ENCODE measurements at regions not wholly inside any gene's neighbourhood (a gene's known extent, or its start where the extent isn't known, plus 50 kb on each side); places are given as distances from the start of the nearest gene placed in this dataset.

DNA sequence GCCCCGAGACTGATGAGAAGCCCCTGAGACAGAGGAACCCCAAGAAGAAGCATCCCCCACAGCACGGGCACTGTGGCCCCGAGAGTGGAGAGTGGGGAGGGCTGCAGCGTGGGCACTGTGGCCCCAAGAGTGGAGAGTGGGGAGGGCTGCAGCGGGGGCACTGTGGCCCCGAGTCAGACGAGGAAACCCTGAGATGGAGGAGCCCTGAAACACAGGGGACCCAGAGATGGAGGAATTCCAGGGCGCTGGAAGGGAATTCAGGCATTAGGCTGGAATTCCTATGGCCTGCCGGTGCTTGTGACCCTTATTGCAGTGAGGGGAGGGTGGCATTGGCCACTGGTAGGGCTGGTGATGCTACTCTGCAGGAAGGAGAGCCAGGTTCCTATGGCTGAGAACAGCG, 168.6 kb upstream of the SHH start:
- DNase-seq: no peak

DNA sequence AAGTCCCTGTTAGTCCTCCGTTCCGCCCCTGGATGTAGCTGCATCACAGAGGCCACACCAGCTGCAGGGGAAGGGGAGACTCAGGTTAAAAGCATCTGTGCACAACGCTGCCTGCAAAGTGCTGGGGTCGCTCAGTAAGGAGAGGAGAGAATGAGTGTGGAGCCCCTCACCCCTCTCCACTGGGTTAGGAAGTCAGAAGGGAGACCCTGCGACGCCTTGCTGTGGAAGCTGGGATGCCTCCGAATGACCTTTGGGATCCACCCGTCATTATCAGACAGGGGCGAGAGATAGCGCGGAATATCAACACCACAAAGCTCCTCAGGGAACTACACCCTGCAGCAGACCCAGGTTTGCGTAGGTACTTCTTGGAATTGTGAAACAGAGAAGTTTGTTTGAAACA, 167.7 kb upstream of the SHH start:
- DNase-seq: no peak

GRCh38 chr7:155979566-155979965, 167.3 kb upstream of the SHH start:
- DNase-seq: no peak

GRCh38 chr7:155975490-155975889, 163.2 kb upstream of the SHH start:
- DNase-seq: no peak

DNA sequence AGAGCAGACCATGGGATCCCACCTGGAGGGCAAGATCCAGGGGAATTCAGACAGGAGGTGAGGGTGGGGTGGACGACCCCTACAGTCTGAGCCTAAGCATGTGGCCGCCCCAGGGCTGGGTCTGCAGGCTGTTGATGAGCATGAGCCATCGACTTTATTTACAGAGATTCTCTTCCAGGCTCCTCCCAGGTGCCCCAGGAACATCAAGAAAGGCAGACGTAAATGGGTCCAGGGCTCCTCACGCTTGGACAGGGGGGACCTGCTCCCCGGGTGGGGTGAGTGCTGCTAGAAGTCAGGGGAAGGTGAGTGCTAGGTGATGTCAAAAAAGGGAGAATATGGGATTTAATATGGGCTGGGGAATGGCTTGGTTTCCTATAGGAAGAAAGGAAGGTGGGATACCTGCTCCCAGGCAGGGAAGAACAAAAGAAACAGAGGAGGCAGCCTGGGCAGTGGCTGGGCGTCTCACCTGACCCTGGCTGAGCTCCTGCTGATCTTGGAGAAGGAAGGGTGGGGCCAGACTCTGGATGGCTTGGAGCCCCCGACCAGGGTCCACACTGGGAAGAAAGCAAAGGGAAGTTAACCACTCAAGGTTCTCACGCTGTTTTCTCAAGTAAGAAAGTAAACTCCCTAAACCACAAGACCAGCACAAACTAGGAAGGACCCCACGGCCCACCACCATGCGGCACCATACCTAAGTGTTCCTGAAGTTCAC, 162.1 kb upstream of the SHH start:
- DNase-seq: no peak

DNA sequence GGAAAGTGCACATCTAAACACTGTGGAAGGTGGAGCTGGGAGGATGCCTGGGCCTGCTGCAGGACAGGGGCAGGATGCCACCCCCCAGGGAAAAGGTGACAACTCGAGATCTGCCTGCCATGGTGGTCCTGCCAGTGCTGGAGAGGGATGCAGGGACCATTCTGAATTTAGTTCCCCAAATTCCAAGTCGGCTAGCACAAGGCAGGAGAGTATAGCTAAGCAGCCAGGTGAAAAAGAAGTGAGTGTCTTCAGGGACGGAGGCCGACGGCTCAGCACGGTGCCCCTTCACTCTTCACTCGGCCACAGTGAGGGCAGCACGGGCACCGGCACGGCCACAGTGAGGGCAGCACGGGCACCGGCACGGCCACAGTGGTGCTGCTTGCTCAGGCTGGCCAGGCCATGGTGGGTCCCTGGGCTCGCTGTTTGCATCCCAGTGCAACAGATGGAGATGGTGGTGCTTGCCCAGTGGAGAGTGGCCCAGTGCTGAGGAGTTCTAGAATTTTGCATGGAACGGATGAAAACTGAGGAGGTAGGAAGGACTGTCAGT, 161.3 kb upstream of the SHH start:
- no peak for DNase-seq

DNA sequence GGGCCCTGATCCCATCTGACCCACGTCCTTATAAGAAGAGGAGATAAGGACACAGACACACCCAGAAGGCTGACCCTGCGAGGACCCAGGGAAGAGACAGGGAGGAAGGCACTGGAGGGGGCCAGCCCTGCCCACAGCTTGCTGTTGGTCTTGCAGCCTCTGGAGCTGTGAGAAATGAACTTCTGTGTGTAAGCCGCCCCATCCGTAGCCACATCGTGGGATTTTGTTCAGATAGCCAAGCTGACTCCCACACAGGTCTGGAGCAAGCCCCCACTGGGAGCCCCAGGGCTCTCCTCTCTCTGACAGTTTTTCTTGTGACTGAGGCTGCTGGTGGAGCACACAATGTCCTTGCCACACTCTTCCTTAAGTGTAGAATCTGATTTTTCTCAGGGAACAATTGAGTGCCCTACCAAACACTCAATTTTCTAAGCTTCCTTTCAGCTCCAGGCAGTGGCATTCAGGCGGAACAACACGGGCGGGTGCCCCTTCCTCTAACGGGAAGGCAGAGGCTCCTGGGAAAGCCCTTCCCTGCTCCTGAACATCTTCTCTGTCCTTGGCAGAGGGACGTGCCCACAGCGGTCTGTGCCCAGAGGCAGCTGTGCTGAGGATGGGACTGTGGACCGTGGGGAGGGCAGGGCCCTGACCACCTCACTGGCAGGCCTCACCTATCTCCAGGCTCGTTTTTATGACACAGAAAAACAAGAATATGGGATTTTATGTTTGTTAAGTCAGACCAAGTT, 160.6 kb upstream of the SHH start:
- no peak for DNase-seq

- DNase-seq: no peak
Observed at GRCh38 chr7:155972247-155972646, 160.0 kb upstream of the SHH start.

- DNase-seq: no peak
Observed at GRCh38 chr7:155971180-155971770, 159.0 kb upstream of the SHH start.

GRCh38 chr7:155969192-155969929, 157.1 kb upstream of the SHH start:
- no peak for DNase-seq

- peak; percentile 71 for DNase-seq
Observed at GRCh38 chr7:155965010-155965409, 152.7 kb upstream of the SHH start.

- DNase-seq: no peak
Observed at GRCh38 chr7:155964543-155964942, 152.3 kb upstream of the SHH start.

DNA sequence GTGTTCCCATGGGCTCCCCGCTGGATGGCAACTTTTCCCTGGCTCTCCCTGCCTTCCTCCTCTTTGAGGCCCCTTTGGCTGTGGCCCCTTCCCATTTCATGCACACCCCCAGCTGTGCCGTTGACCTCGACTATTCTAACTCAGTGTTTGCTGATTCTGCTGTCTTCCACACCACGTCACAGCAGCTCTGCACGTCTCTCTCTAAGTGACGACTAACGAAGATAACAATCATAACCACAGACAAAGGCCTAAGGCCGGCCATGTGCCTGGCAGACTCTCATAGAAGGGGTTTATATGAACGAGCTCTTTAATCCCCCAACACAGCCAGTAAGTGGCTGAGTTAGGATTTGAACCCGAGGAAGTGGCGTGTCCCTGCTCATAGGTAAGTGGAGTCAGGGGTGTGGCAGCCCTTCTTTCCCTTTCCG, 151.5 kb upstream of the SHH start:
- no peak for DNase-seq

GRCh38 chr7:155963356-155963755, 151.1 kb upstream of the SHH start:
- no peak for DNase-seq

DNA sequence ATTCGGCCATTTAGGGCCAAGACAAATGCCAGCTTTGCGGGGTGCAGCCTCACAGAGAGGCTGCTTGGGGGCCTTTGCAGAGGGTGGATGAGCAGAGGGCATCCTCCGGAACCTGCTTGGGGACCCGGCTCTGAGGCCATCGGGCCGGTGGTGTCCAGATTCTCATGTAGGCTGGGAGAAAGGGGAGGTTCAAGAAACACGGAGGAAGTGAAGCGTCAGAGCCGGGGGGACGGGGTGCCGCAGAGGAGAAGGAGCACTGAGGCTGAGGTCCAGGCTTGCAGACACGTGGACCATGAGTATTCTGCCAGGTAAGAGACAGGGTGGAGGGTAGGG, 150.7 kb upstream of the SHH start:
- DNase-seq: no peak

DNA sequence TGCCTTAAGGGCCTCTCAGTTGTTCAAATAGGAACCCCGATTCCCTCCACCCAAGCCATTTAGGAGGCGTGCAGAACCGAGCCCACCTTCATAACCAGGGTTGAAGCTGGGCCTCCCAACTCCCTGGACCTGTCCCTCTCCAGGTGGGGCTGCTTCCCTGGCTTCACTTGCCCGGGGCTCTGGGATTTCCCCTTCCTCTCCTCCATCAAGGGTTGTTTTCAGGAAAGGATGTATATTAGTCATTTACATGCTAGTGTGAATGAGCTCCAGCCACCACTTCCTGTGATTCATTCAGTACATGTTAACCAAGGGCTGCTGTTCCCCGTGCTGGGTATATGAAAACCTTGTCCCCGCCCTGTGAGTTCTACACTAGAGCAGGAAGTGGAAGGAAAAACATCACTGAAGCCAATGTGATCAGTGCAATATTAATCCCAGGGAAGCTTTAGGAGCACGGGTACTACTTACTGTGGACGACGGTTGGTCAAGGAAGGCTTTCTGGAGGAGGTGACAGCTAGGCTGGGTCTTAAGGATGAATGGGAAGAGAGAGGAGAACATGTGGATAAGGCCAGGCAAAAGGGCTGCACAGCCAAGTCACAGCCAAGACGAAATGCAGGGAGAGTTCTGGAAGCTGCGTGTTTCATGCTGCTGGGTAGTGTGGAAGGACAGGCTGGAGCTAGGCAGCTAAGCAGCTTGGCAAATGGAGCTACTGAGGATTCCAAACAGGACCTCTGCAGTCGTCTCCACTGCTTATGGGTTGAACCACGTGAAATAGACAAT, 150.1 kb upstream of the SHH start:
- DNase-seq: peak; percentile 87

DNA sequence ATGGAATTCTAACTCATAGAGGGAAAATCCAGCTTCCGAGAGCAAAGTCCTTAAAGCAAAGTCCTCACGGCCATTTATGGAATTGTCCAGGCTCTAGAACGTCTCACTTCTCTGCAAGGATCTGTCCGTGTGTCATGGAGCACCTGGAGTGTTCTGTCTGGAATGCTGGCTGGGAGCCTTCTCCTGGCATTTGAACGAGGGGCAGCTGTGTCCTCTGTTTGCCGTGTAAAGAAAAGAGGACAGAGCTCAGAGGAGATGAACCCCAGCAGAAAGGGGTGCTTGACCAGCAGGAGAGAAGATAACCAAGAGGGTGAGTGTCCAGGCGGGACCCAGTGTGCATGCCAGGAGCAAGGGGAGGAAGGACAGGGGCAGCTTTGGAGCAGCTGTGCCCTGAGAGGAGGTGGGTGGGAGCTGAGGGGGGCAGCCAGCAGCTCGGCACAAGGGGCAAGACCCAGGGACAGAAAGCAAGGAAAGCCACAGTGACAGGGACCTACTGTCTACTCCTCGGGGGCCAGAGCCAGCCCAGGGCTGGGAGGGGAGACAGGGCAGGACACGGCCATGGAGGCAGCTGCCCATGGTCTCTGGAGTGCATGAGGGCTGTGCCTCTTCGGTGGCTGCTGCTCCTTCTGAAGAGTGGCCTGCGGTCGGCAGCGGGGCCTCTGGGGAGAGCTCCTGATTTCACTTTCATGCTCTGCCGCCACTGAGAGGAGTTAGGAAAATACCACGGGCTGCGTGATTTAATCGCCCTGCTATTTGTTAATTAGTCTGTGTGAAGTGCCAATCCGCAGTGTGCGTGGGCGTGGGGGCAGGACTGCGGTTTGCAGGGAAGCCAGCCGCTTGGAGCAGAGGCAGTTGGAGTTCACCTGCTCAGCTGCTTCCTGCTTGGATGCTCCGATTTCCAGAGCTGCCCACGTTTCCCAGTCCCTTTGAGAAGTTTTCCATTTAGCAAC, 149.3 kb upstream of the SHH start:
- DNase-seq: peak; percentile 54

- DNase-seq: no peak
Observed at GRCh38 chr7:155959894-155960293, 147.6 kb upstream of the SHH start.

DNA sequence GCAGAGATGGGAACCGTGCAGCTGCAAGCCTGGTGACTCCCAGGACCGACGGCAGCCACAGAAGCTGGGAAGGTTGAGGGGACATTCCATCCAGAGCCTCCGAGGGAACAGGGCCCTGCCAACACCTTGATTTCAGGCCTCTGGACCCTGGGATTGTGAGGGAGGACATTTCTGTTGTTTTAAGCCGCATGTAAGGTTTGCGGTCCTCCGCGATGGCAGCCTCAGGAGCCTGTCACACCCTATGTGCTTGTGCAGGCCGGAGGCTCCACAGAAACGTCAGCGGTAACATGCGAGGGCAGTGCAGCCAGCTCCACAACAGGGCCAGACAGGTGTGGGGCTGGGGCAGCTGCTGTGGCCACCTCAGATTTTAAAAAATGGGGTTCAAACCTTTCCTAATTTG, 144.7 kb upstream of the SHH start:
- DNase-seq: no peak

DNA sequence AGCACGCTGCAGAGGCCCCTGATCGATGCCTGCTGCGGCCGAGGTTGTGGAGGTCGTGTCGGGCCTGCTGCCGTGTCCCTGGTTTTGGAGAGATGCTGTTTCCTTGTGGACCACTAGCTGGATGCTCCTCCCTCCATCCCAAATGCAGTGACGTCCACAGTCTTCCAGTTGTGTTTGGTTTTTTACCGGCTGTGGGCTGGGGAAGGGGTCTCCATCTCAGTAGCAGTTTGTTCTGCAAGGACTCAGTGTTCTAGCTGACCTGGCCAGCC, 143.0 kb upstream of the SHH start:
- DNase-seq: no peak

DNA sequence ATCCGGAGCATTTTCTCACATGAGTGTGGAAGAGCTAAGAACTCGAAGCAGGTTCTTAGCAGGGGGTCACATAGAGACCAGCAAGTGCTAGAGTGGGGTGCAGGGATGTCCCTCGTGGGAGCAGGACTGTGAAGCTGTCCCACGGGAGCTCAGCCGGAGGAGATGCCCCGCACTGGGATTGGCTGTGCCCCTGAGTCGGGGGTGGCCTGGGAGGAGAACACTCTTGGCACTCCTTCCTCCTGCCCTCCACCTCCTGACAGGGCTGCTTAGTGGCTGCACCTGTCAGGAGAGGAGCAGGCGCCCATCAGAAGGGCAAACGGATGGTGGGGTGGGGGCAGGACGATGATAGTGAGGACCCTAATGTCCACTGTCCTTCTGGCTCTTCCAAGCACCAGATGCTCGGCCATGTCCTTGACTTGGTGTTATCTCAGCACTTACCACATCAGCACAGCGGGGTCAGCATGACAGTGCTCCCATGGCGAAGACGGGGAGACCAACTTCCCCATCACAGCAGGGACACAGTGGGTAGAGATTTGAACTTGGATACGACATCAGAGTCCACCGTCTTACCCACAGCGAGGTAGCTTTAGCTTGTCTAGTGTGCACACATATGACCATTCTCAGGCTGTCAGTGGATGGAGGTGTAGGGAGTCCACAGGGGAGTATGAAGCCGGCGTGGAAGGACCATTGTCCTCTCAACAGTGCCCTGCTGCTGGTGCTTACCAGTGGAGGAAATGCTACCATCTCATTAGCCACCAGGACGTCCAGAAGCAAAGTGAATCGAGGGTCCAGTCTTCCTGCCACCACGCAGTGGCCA, 142.5 kb upstream of the SHH start:
- DNase-seq: no peak

All from activated CD4-positive, alpha-beta T cell treated with anti-CD3 and anti-CD28 coated beads, Interleukin-10, Interleukin-2, amounts not matched to agents 100 ng/mL and 50 ng/mL, durations not matched to agents 16 hours and 8 hours (primary cell).